ENCODE measurements at regions not wholly inside any gene's neighbourhood (a gene's known extent, or its start where the extent isn't known, plus 50 kb on each side); places are given as distances from the start of the nearest gene placed in this dataset.

- no peak overlapping the region for H3K27ac ChIP-seq (ENCODE audit: low read length in 2 of 2)
- no peaks in the 10 kb centered on the region for H3K79me2 ChIP-seq (ENCODE audit: control insufficient read depth, insufficient read depth, low read length)
- DNase-seq, result no peak
- no peak for ATAC-seq (ENCODE audit: low read depth)
- intact Hi-C loops (cut with micrococcal nuclease), result no loop called here
- no peak overlapping the region for H3K4me3 Mint-ChIP-seq
- H2AFZ ChIP-seq (ENCODE audit: insufficient read depth, low read depth, low read length, poor library complexity, severe bottlenecking), result no peak overlapping the region
- H3K4me1 ChIP-seq (ENCODE audit: control insufficient read depth in 2 of 2, insufficient read depth in 2 of 2, low read length in 2 of 2), result no peaks in the 10 kb centered on the region
- no peaks in the 10 kb centered on the region for H3K27me3 ChIP-seq (replicated peaks in 1 of 4; ENCODE audit: control extremely low read depth in 1 of 4, control insufficient read depth in 3 of 4, insufficient read depth in 4 of 4, low read length in 3 of 4)
- no peak overlapping the region for H3K27ac Mint-ChIP-seq
- no peaks in the 10 kb centered on the region for H3K9me3 Mint-ChIP-seq (ENCODE audit: insufficient read depth)
- CTCF ChIA-PET, result no interaction called here
- POLR2A ChIA-PET, result no interaction called here
- no peak overlapping the region for H3K4me3 ChIP-seq (ENCODE audit: control extremely low read depth in 1 of 5, extremely low read depth in 1 of 5, insufficient read depth in 1 of 5, low read depth in 2 of 5, low read length in 4 of 5)
- WGBS (ENCODE audit: insufficient coverage), result 50% methylated on average over 1 of the region's 4 CpGs
- no peak for TF ChIP-seq EZH2 (IDR thresholded peaks at IDR 0.05; ENCODE audit: borderline replicate concordance, insufficient read depth, low read depth, low read length, poor library complexity, severe bottlenecking)
- TF ChIP-seq, protein P1, sequence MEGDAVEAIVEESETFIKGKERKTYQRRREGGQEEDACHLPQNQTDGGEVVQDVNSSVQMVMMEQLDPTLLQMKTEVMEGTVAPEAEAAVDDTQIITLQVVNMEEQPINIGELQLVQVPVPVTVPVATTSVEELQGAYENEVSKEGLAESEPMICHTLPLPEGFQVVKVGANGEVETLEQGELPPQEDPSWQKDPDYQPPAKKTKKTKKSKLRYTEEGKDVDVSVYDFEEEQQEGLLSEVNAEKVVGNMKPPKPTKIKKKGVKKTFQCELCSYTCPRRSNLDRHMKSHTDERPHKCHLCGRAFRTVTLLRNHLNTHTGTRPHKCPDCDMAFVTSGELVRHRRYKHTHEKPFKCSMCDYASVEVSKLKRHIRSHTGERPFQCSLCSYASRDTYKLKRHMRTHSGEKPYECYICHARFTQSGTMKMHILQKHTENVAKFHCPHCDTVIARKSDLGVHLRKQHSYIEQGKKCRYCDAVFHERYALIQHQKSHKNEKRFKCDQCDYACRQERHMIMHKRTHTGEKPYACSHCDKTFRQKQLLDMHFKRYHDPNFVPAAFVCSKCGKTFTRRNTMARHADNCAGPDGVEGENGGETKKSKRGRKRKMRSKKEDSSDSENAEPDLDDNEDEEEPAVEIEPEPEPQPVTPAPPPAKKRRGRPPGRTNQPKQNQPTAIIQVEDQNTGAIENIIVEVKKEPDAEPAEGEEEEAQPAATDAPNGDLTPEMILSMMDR (IDR thresholded peaks at IDR 0.05), result no peak
- no peaks in the 10 kb centered on the region for H3K9me3 ChIP-seq (ENCODE audit: control extremely low read depth in 1 of 3, control insufficient read depth in 2 of 3, insufficient read depth in 1 of 3, low read length in 2 of 3)
- H3K9ac ChIP-seq (ENCODE audit: low read length), result no peak overlapping the region
- no peaks in the 10 kb centered on the region for H4K20me1 ChIP-seq (ENCODE audit: control insufficient read depth, insufficient read depth, low read length, poor library complexity, severe bottlenecking)
- H3K36me3 ChIP-seq (replicated peaks in 1 of 2; ENCODE audit: control extremely low read depth in 1 of 2, control insufficient read depth in 1 of 2, extremely low read depth in 1 of 2, insufficient read depth in 2 of 2, low read length in 1 of 2), result no peaks in the 10 kb centered on the region
- H3K27me3 Mint-ChIP-seq, result peaks cover 8% of the 10 kb centered on the region
- no peaks in the 10 kb centered on the region for H3K4me1 Mint-ChIP-seq
- H3K4me2 ChIP-seq (replicated peaks; ENCODE audit: low read depth, low read length, poor library complexity, severe bottlenecking), result no peak overlapping the region
These were observed 250.3 kb downstream of the TTC32 start for GRCh38 chr2:19651466-19651865.

DNA sequence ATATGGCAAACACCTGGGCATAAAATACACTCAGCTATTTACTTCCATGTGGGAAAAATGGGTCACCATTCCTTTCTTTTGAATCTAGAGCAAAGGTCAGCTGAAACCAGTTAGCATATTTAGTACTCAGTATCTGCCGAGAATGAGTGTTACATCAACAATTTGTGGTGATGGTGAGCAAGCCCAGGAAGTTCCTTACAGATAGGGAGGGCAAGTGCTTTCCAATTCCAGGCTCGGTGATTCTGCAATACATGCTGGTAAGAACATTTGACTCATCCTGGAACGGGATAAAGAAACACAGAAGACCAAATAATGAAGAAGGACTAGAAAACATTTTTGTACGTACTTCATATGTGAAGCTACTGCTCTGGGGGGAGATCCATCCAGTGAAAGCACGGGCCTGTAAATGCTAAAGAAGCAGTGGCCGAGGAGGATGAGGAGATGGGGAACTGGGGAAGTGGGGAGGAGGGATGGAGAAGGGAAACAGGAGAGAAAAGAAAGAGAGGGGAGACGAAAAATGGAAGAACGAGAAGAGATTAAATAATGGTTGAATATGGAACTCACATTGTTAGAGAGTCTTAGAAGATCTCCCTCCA is 251.9 kb downstream of the TTC32 start:
- peaks cover 8% of the 10 kb centered on the region for H3K27me3 Mint-ChIP-seq
- no peaks in the 10 kb centered on the region for H3K9me3 Mint-ChIP-seq (ENCODE audit: insufficient read depth)
- no peak overlapping the region for H3K4me3 Mint-ChIP-seq
- Histone ChIP-seq H3K9me3 (ENCODE audit: control extremely low read depth in 1 of 3, control insufficient read depth in 2 of 3, insufficient read depth in 1 of 3, low read length in 2 of 3) (no peaks in the 10 kb centered on the region), H4K20me1 (ENCODE audit: control insufficient read depth, insufficient read depth, low read length, poor library complexity, severe bottlenecking) (no peaks in the 10 kb centered on the region), H3K36me3 (replicated peaks in 1 of 2; ENCODE audit: control extremely low read depth in 1 of 2, control insufficient read depth in 1 of 2, extremely low read depth in 1 of 2, insufficient read depth in 2 of 2, low read length in 1 of 2) (no peaks in the 10 kb centered on the region), H3K9ac (ENCODE audit: low read length) (no peak overlapping the region), H3K4me1 (ENCODE audit: control insufficient read depth in 2 of 2, insufficient read depth in 2 of 2, low read length in 2 of 2) (no peaks in the 10 kb centered on the region), H3K4me2 (replicated peaks; ENCODE audit: low read depth, low read length, poor library complexity, severe bottlenecking) (no peak overlapping the region), H2AFZ (ENCODE audit: insufficient read depth, low read depth, low read length, poor library complexity, severe bottlenecking) (no peak overlapping the region), H3K27me3 (replicated peaks in 1 of 4; ENCODE audit: control extremely low read depth in 1 of 4, control insufficient read depth in 3 of 4, insufficient read depth in 4 of 4, low read length in 3 of 4) (no peaks in the 10 kb centered on the region), H3K4me3 (ENCODE audit: control extremely low read depth in 1 of 5, extremely low read depth in 1 of 5, insufficient read depth in 1 of 5, low read depth in 2 of 5, low read length in 4 of 5) (no peak overlapping the region), H3K27ac (ENCODE audit: low read length in 2 of 2) (no peak overlapping the region), H3K79me2 (ENCODE audit: control insufficient read depth, insufficient read depth, low read length) (no peaks in the 10 kb centered on the region)
- intact Hi-C loops (cut with micrococcal nuclease), result no loop called here
- DNase-seq (no peak), ATAC-seq (ENCODE audit: low read depth) (no peak)
- ChIA-PET CTCF (no interaction called here), POLR2A (no interaction called here)
- WGBS (ENCODE audit: insufficient coverage), result 82% methylated on average over 5 of the region's 8 CpGs
- TF ChIP-seq, protein P1 (IDR thresholded peaks at IDR 0.05), result no peak
- no peak for TF ChIP-seq EZH2 (IDR thresholded peaks at IDR 0.05; ENCODE audit: borderline replicate concordance, insufficient read depth, low read depth, low read length, poor library complexity, severe bottlenecking)
- H3K27ac Mint-ChIP-seq, result no peak overlapping the region
- H3K4me1 Mint-ChIP-seq, result no peaks in the 10 kb centered on the region

All from B cell (primary cell).